HCT116 (cell line): ENCODE measurements at regions not wholly inside any gene's neighbourhood (a gene's known extent, or its start where the extent isn't known, plus 50 kb on each side); places are given as distances from the start of the nearest gene placed in this dataset.

Experiments used
- ATAC-seq: fragments of 200-7000 bp; cut with Tn5 transposase; 2 replicates; pipeline ENCODE4 v1.9.1; 2020; ENCODE audit warnings: mild to moderate bottlenecking, moderate library complexity
- BruUV-seq: library from RNA; stranded (reverse); fragments of 400-500 nt; replicated peaks from 2 replicates; lab custom pipeline; 2021; lab: Mats Ljungman, UMichigan
- CTCF ChIA-PET: fragments of 300-600 bp; sonication (Branson Sonifier 250); formaldehyde crosslinking; loops from one replicate; lab custom pipeline; 2021; ENCODE audit warnings: antibody characterized with exemption; lab: Charles Lee
- POLR2A ChIA-PET: fragments of 300-600, 350-600 bp; sonication (Branson Sonifier 250); formaldehyde crosslinking; loops from one replicate; lab custom pipeline; 2021; ENCODE audit warnings: antibody characterized with exemption; lab: Charles Lee
- RAD21 ChIA-PET, 2 experiments: fragments of 300-600 bp; sonication (Branson Sonifier 250); formaldehyde crosslinking; loops; one replicate each; lab custom pipeline; 2023; ENCODE audit warnings: low total read pairs in 2 of 2; ENCODE audit not compliant: uncharacterized antibody in 2 of 2, unreplicated experiment in 2 of 2, low non-redundant PET in 1 of 2; lab: Charles Lee
- DNase-seq: peaks from one replicate; pipeline ENCODE4 v3.0.0-alpha.2; 2010; ENCODE audit warnings: low read depth, low spot score
- H2AFZ ChIP-seq: fragments of 200-600 bp; shearing (Covaris generic), sonication (generic); 2 replicates; pipeline ENCODE4 v1.6.1; 2017; ENCODE audit warnings: low read depth, mixed run types, mixed read lengths, antibody characterized with exemption, low read length; ENCODE audit not compliant: poor library complexity, severe bottlenecking
- H3K27ac ChIP-seq: 2 replicates; pipeline ENCODE4 v1.5.1; 2012; ENCODE audit warnings: low read depth, low read length
- H3K27me3 ChIP-seq: fragments of 200-600 bp; sonication (generic); 2 replicates; pipeline ENCODE4 v1.6.1; 2016; ENCODE audit warnings: mixed run types, low read length, mixed read lengths; ENCODE audit not compliant: insufficient read depth
- H3K36me3 ChIP-seq, 2 experiments: fragments of 200-500 bp in 1 of 2; fragments of 200-600 bp in 1 of 2; sonication (Bioruptor generic) in 1 of 2; sonication (generic) in 1 of 2; 2 replicates each; pipeline versions ENCODE4 v1.5.1 to v1.6.1; 2014 to 2016; ENCODE audit warnings: low read length in 2 of 2, inconsistent platforms in 1 of 2, mixed read lengths in 1 of 2, mixed run types in 1 of 2; ENCODE audit not compliant: insufficient read depth in 2 of 2, control insufficient read depth in 1 of 2
- H3K4me1 ChIP-seq, 2 experiments: fragments of 200-600 bp in 1 of 2; sonication (generic) in 1 of 2; 2 replicates each; pipeline versions ENCODE4 v1.5.1 to v1.6.1; 2012 to 2017; ENCODE audit warnings: low read length in 2 of 2, inconsistent platforms in 1 of 2, mild to moderate bottlenecking in 1 of 2, mixed read lengths in 1 of 2, mixed run types in 1 of 2, moderate library complexity in 1 of 2; ENCODE audit not compliant: insufficient read depth in 2 of 2, control insufficient read depth in 1 of 2
- H3K4me2 ChIP-seq: fragments of 200-600 bp; sonication (generic); 2 replicates; pipeline ENCODE4 v1.6.1; 2017; ENCODE audit warnings: mixed run types, low read length, mixed read lengths
- H3K4me3 ChIP-seq, 2 experiments: fragments of 200-600 bp in 1 of 2; sonication (generic) in 1 of 2; replicated peaks in 1 of 2; 2 replicates each; pipeline ENCODE4 v1.5.1; 2011 to 2016; ENCODE audit warnings: low read length in 2 of 2, control low read depth in 1 of 2, low read depth in 1 of 2, mild to moderate bottlenecking in 1 of 2, mixed read lengths in 1 of 2, mixed run types in 1 of 2
- H3K79me2 ChIP-seq: fragments of 200-600 bp; sonication (generic); 2 replicates; pipeline ENCODE4 v1.6.1; 2017; ENCODE audit warnings: mild to moderate bottlenecking, mixed run types, low read length, moderate library complexity, mixed read lengths; ENCODE audit not compliant: insufficient read depth
- H3K9ac ChIP-seq: fragments of 200-600 bp; sonication (generic); 2 replicates; pipeline ENCODE4 v1.6.1; 2016; ENCODE audit warnings: low read length, mixed read lengths
- H3K9me2 ChIP-seq: fragments of 200-600 bp; sonication (generic), shearing (Covaris generic); 2 replicates; pipeline ENCODE4 v1.6.1; 2017; ENCODE audit warnings: mixed run types, mild to moderate bottlenecking, moderate library complexity; ENCODE audit not compliant: insufficient read depth
- H3K9me3 ChIP-seq, 2 experiments: fragments of 200-500 bp in 1 of 2; fragments of 200-600 bp in 1 of 2; sonication (Bioruptor generic) in 1 of 2; sonication (generic) in 1 of 2; 2 replicates each; pipeline ENCODE4 v1.6.1; 2014 to 2017; ENCODE audit warnings: low read length in 2 of 2, mixed read lengths in 2 of 2, inconsistent platforms in 1 of 2, low read depth in 1 of 2, mild to moderate bottlenecking in 1 of 2, mixed run types in 1 of 2, moderate library complexity in 1 of 2; ENCODE audit not compliant: control insufficient read depth in 1 of 2, insufficient read depth in 1 of 2
- H4K20me1 ChIP-seq: fragments of 200-600 bp; sonication (generic), shearing (Covaris generic); 2 replicates; pipeline ENCODE4 v1.6.1; 2017; ENCODE audit warnings: mixed run types, mild to moderate bottlenecking, moderate library complexity; ENCODE audit not compliant: insufficient read depth
- ATF3 ChIP-seq: IDR thresholded peaks from 2 replicates; pipeline ENCODE4 v1.6.1; 2012
- CBX3 ChIP-seq: IDR thresholded peaks from 2 replicates; pipeline ENCODE4 v1.6.1; 2012; ENCODE audit warnings: low read depth
- CEBPB ChIP-seq: IDR thresholded peaks from 2 replicates; pipeline ENCODE4 v1.6.1; 2012; ENCODE audit warnings: low read depth
- ELF1 ChIP-seq: IDR thresholded peaks from 2 replicates; pipeline ENCODE4 v1.6.1; 2012; ENCODE audit warnings: low read depth, borderline replicate concordance
- EZH2 ChIP-seq: fragments of 200-600 bp; sonication (generic); IDR thresholded peaks from 2 replicates; pipeline ENCODE4 v1.6.1; 2017; ENCODE audit warnings: antibody characterized with exemption, mixed run types
- JUND ChIP-seq: IDR thresholded peaks from 2 replicates; pipeline ENCODE4 v1.6.1; 2012
- MAX ChIP-seq: IDR thresholded peaks from 2 replicates; pipeline ENCODE4 v1.6.1; 2012
- POLR2A ChIP-seq: IDR thresholded peaks from 2 replicates; pipeline ENCODE4 v1.7.0; 2011; ENCODE audit warnings: borderline replicate concordance; ENCODE audit not compliant: insufficient read depth, insufficient read length; ENCODE audit errors: extremely low read depth
- POLR2AphosphoS5 ChIP-seq: IDR thresholded peaks from 2 replicates; pipeline ENCODE4 v1.6.1; 2011; ENCODE audit warnings: mild to moderate bottlenecking, low read depth, low read length, moderate library complexity
- RAD21 ChIP-seq: IDR thresholded peaks from 2 replicates; pipeline ENCODE4 v1.6.1; 2012; ENCODE audit warnings: low read depth, mild to moderate bottlenecking
- SIN3A ChIP-seq: IDR thresholded peaks from 2 replicates; pipeline ENCODE4 v1.6.1; 2012; ENCODE audit warnings: low read depth
- SP1 ChIP-seq: IDR thresholded peaks from 2 replicates; pipeline ENCODE4 v1.6.1; 2012; ENCODE audit warnings: low read depth
- TCF7L2 ChIP-seq: IDR thresholded peaks from 2 replicates; pipeline ENCODE4 v1.7.0; 2011; ENCODE audit warnings: borderline replicate concordance, inconsistent platforms; ENCODE audit not compliant: insufficient read depth, insufficient read length; ENCODE audit errors: extremely low read depth
- ZBTB33 ChIP-seq: IDR thresholded peaks from 2 replicates; pipeline ENCODE4 v1.6.1; 2011; ENCODE audit warnings: mild to moderate bottlenecking, low read length, moderate library complexity; ENCODE audit not compliant: insufficient replicate concordance; ENCODE audit errors: extremely low read depth
- ZFX ChIP-seq: fragments of 450-650 bp; IDR thresholded peaks from 2 replicates; pipeline ENCODE4 v1.6.1; 2017
- ZNF274 ChIP-seq: fragments of 200-500 bp; sonication (Bioruptor generic); IDR thresholded peaks from 2 replicates; pipeline ENCODE4 v1.6.1; 2014; ENCODE audit warnings: mild to moderate bottlenecking, low read depth, low read length, inconsistent platforms
- intact Hi-C: fragments of 100-400 bp; cut with micrococcal nuclease; formaldehyde crosslinking; loops from 2 replicates; pipeline ENCODE4 v1.10.0; 2022

GRCh38 chr15:69725275-69725674, 272.7 kb downstream of the RPLP1 start:
- no peak for TF ChIP-seq EZH2
- no peak for TF ChIP-seq POLR2A
- TF ChIP-seq SIN3A: no peak
- TF ChIP-seq SP1: no peak
- TF ChIP-seq RAD21: no peak
- TF ChIP-seq CBX3: no peak
- no peak for TF ChIP-seq TCF7L2
- H3K79me2 ChIP-seq: no peaks in the 10 kb centered on the region
- DNase-seq (no peak), ATAC-seq (no peak)
- no peaks in the 10 kb centered on the region for H3K9me3 ChIP-seq
- H2AFZ ChIP-seq: no peak overlapping the region
- intact Hi-C loops: loop anchor here (5.0 kb wide), 1 partner anchor 637 kb away; no protein-coding TSS in a partner anchor
- no peaks in the 10 kb centered on the region for H3K4me1 ChIP-seq
- no peak overlapping the region for H3K9ac ChIP-seq
- ChIA-PET CTCF (interaction anchor here (1.4 kb wide), 1 partner anchor 247 kb away, joined by 4 read pairs; no protein-coding TSS in a partner anchor), POLR2A (no interaction called here), RAD21 (interaction anchor here in 1 of 2 experiments (0.6 kb wide), 1 partner anchor 371 kb away, joined by 3 read pairs; no protein-coding TSS in a partner anchor)
- no peak overlapping the region for H3K27ac ChIP-seq
- no peak overlapping the region for H3K4me3 ChIP-seq
- no peaks in the 10 kb centered on the region for H4K20me1 ChIP-seq
- H3K4me2 ChIP-seq: no peak overlapping the region
- BruUV-seq: no TSS peak
- no peaks in the 10 kb centered on the region for H3K27me3 ChIP-seq
- H3K9me2 ChIP-seq: no peaks in the 10 kb centered on the region
- H3K36me3 ChIP-seq: no peaks in the 10 kb centered on the region

- intact Hi-C loops: loop anchor here (5.0 kb wide), 1 partner anchor 636 kb away; no protein-coding TSS in a partner anchor
- no peaks in the 10 kb centered on the region for H3K27me3 ChIP-seq
- no peaks in the 10 kb centered on the region for H3K36me3 ChIP-seq
- RAD21 ChIA-PET: no interaction called here
- TF ChIP-seq POLR2A (no peak), ZBTB33 (no peak), RAD21 (no peak), CEBPB (no peak), MAX (no peak), CBX3 (no peak), ZFX (no peak), TCF7L2 (no peak), SP1 (no peak), ELF1 (no peak), ZNF274 (no peak), POLR2AphosphoS5 (no peak), EZH2 (no peak), JUND (no peak), ATF3 (no peak)
- no TSS peak for BruUV-seq
- ATAC-seq: no peak
- H3K27ac ChIP-seq: no peak overlapping the region
- no peaks in the 10 kb centered on the region for H3K4me1 ChIP-seq
- no peaks in the 10 kb centered on the region for H4K20me1 ChIP-seq
- H3K79me2 ChIP-seq: no peaks in the 10 kb centered on the region
- no peaks in the 10 kb centered on the region for H3K9me3 ChIP-seq
- CTCF ChIA-PET: no interaction called here
- no peak overlapping the region for H3K9ac ChIP-seq
- no peak overlapping the region for H3K4me3 ChIP-seq
- H3K4me2 ChIP-seq: no peak overlapping the region
- POLR2A ChIA-PET: no interaction called here
- H3K9me2 ChIP-seq: no peaks in the 10 kb centered on the region
- no peak overlapping the region for H2AFZ ChIP-seq
- no peak for DNase-seq
These were observed 273.3 kb downstream of the RPLP1 start for GRCh38 chr15:69725957-69726356.
